ENCODE measurements at regions not wholly inside any gene's neighbourhood (a gene's known extent, or its start where the extent isn't known, plus 50 kb on each side); places are given as distances from the start of the nearest gene placed in this dataset.

DNA sequence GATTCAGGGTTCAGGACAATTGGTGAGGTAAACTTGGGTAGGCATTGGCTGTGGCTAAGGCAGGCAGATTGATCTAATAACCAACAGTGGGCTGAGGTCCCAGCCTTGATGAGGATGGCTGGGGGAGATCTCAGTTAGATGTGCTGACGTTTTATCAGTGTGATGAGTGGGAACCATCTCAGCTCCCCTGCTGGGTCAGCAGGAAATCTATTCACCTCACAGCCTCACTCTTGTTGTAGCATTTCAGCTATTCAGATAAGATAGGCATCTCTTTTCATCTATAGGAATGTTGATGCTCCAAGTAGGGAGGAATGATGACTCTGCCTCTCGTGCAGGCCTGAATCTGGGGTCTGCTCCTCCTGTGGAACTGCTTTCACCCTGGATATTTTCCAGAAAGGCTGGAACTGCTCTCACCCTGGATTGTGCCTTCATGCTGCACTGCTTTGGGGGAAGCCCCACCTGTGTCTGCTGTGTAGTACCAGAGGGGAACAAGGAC lies 973.7 kb downstream of the NSUN3 start:
- Histone ChIP-seq H3K4me2 (ENCODE audit: control insufficient read depth, extremely low read depth, insufficient read depth, low read depth, low read length) (no peak overlapping the region), H3K36me3 (ENCODE audit: control insufficient read depth in 2 of 2, extremely low read depth in 1 of 2, insufficient read depth in 2 of 2, low read length in 2 of 2) (no peaks in the 10 kb centered on the region), H3K4me3 (ENCODE audit: control insufficient read depth in 2 of 3, extremely low read depth in 1 of 3, insufficient read depth in 2 of 3, low read depth in 1 of 3, low read length in 3 of 3) (no peak overlapping the region), H3K9me1 (ENCODE audit: control insufficient read depth, extremely low read depth, insufficient read depth, low read length) (no peaks in the 10 kb centered on the region), H3K79me2 (ENCODE audit: control insufficient read depth, insufficient read depth, low read length) (no peaks in the 10 kb centered on the region), H3K9me3 (ENCODE audit: control insufficient read depth, low read depth, low read length) (no peaks in the 10 kb centered on the region), H4K20me1 (ENCODE audit: control insufficient read depth, extremely low read depth, insufficient read depth, low read length) (no peaks in the 10 kb centered on the region), H3K27ac (ENCODE audit: control insufficient read depth, insufficient read depth, low read length) (no peak overlapping the region), H3K27me3 (ENCODE audit: control insufficient read depth, extremely low read depth, insufficient read depth, low read length) (no peaks in the 10 kb centered on the region), H2AFZ (ENCODE audit: control insufficient read depth, low read length) (no peak overlapping the region), H3K9ac (ENCODE audit: control insufficient read depth, extremely low read depth, insufficient read depth, low read length) (no peak overlapping the region), H3K4me1 (ENCODE audit: control insufficient read depth, extremely low read depth, insufficient read depth, low read length) (no peaks in the 10 kb centered on the region)
- TF ChIP-seq, protein P1, sequence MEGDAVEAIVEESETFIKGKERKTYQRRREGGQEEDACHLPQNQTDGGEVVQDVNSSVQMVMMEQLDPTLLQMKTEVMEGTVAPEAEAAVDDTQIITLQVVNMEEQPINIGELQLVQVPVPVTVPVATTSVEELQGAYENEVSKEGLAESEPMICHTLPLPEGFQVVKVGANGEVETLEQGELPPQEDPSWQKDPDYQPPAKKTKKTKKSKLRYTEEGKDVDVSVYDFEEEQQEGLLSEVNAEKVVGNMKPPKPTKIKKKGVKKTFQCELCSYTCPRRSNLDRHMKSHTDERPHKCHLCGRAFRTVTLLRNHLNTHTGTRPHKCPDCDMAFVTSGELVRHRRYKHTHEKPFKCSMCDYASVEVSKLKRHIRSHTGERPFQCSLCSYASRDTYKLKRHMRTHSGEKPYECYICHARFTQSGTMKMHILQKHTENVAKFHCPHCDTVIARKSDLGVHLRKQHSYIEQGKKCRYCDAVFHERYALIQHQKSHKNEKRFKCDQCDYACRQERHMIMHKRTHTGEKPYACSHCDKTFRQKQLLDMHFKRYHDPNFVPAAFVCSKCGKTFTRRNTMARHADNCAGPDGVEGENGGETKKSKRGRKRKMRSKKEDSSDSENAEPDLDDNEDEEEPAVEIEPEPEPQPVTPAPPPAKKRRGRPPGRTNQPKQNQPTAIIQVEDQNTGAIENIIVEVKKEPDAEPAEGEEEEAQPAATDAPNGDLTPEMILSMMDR (optimal IDR thresholded peaks at IDR 0.05 in 1 of 3, IDR thresholded peaks at IDR 0.05 in 1 of 3, conservative IDR thresholded peaks at IDR 0.05 in 1 of 3; ENCODE audit: extremely low read depth in 1 of 3, insufficient read depth in 2 of 3, low read length in 3 of 3) = no peak
- no peak for TF ChIP-seq EZH2 (IDR thresholded peaks at IDR 0.05; ENCODE audit: low read length)
- dilution Hi-C loops (cut with MboI; ENCODE audit: extremely low pct_ligation_motif_present, low sequenced_read_pairs) = no loop called here
- FAIRE-seq (no peak), DNase-seq (ENCODE audit: low read depth, low spot score) (no peak)

DNA sequence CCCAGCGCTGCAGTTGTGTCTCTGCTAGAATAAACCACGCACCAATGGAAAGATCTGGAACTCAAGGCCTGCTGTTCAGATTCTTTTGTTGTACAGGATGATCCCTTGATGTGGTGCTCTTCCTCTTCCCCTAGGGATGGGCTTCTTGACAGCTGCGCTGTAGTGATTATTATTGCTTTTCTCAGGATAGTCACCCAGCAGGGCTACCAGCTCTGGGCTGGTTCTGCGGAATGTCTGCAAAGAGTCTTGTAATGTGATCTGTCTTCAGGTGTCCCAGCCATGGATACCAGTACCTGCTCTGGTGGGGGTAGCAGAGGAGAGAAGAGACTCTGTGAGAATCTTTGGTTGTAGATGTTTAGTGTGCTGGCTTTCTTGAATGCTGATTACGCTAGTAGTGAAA lies 974.2 kb downstream of the NSUN3 start:
- H3K27me3 ChIP-seq (ENCODE audit: control insufficient read depth, extremely low read depth, insufficient read depth, low read length) = no peaks in the 10 kb centered on the region
- FAIRE-seq (no peak), DNase-seq (ENCODE audit: low read depth, low spot score) (no peak)
- TF ChIP-seq, protein P1 (optimal IDR thresholded peaks at IDR 0.05 in 1 of 3, IDR thresholded peaks at IDR 0.05 in 1 of 3, conservative IDR thresholded peaks at IDR 0.05 in 1 of 3; ENCODE audit: extremely low read depth in 1 of 3, insufficient read depth in 2 of 3, low read length in 3 of 3) = no peak
- TF ChIP-seq EZH2 (IDR thresholded peaks at IDR 0.05; ENCODE audit: low read length) = no peak
- H3K9me1 ChIP-seq (ENCODE audit: control insufficient read depth, extremely low read depth, insufficient read depth, low read length) = no peaks in the 10 kb centered on the region
- no peak overlapping the region for H3K4me3 ChIP-seq (ENCODE audit: control insufficient read depth in 2 of 3, extremely low read depth in 1 of 3, insufficient read depth in 2 of 3, low read depth in 1 of 3, low read length in 3 of 3)
- no peak overlapping the region for H3K4me2 ChIP-seq (ENCODE audit: control insufficient read depth, extremely low read depth, insufficient read depth, low read depth, low read length)
- H4K20me1 ChIP-seq (ENCODE audit: control insufficient read depth, extremely low read depth, insufficient read depth, low read length) = no peaks in the 10 kb centered on the region
- H3K9ac ChIP-seq (ENCODE audit: control insufficient read depth, extremely low read depth, insufficient read depth, low read length) = no peak overlapping the region
- H3K4me1 ChIP-seq (ENCODE audit: control insufficient read depth, extremely low read depth, insufficient read depth, low read length) = no peaks in the 10 kb centered on the region
- dilution Hi-C loops (cut with MboI; ENCODE audit: extremely low pct_ligation_motif_present, low sequenced_read_pairs) = no loop called here
- no peaks in the 10 kb centered on the region for H3K79me2 ChIP-seq (ENCODE audit: control insufficient read depth, insufficient read depth, low read length)
- H3K9me3 ChIP-seq (ENCODE audit: control insufficient read depth, low read depth, low read length) = no peaks in the 10 kb centered on the region
- no peaks in the 10 kb centered on the region for H3K36me3 ChIP-seq (ENCODE audit: control insufficient read depth in 2 of 2, extremely low read depth in 1 of 2, insufficient read depth in 2 of 2, low read length in 2 of 2)
- no peak overlapping the region for H3K27ac ChIP-seq (ENCODE audit: control insufficient read depth, insufficient read depth, low read length)
- no peak overlapping the region for H2AFZ ChIP-seq (ENCODE audit: control insufficient read depth, low read length)

Data from keratinocyte (primary cell).